ENCODE measurements at regions not wholly inside any gene's neighbourhood (a gene's known extent, or its start where the extent isn't known, plus 50 kb on each side); places are given as distances from the start of the nearest gene placed in this dataset.

- no CpG with 5 or more reads among the region's 1 CpG for WGBS (ENCODE audit: insufficient coverage)
- H3K4me1 ChIP-seq (ENCODE audit: control insufficient read depth, insufficient read depth, low read length) = no peaks in the 10 kb centered on the region
- H3K27ac ChIP-seq (ENCODE audit: low read depth, low read length) = no peak overlapping the region
- H3K9me3 ChIP-seq (ENCODE audit: control insufficient read depth, insufficient read depth, low read length) = no peaks in the 10 kb centered on the region
- no peaks in the 10 kb centered on the region for H3K27me3 ChIP-seq (ENCODE audit: control insufficient read depth, insufficient read depth, low read length)
- DNase-seq (ENCODE audit: low read depth in 4 of 6, low spot score in 6 of 6) = no peak
- H3K36me3 ChIP-seq (ENCODE audit: control insufficient read depth, insufficient read depth, low read length) = no peaks in the 10 kb centered on the region
- no peak overlapping the region for H3K4me3 ChIP-seq (ENCODE audit: low read depth, low read length)
Observed at GRCh38 chr13:72405441-72405840, 322.0 kb downstream of the MZT1 start.

DNA sequence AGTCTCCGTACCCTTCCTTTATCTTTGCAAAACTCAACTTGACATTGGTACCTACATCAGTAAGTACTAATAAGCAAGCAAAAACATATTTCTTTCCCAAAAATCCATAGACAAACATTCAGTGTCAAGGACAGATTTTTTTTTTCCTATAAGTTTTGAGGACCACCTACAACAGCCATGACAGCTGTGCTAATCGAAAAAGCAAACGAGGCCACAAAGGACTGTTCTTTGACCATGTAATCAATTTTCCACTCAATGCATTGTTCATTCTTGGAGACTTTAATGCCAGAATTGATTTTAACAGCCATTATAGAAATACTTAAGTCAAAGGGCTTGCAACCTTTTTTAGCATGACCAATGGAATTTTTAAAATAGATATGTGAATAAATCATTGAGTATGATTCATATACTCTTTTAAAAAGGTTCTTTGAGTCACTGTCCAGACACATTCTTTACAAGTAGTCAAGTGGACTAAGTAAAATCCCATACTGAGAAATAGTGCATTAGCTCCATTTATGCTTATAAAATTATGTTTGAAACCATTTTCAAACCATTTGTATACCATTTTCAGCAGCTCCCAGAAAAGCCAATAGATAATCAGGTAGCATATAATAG lies 323.9 kb downstream of the MZT1 start:
- H3K9me3 ChIP-seq (ENCODE audit: control insufficient read depth, insufficient read depth, low read length) = no peaks in the 10 kb centered on the region
- WGBS (ENCODE audit: insufficient coverage) = 50% methylated on average over 1 of the region's 3 CpGs
- H3K4me1 ChIP-seq (ENCODE audit: control insufficient read depth, insufficient read depth, low read length) = no peaks in the 10 kb centered on the region
- H3K27me3 ChIP-seq (ENCODE audit: control insufficient read depth, insufficient read depth, low read length) = no peaks in the 10 kb centered on the region
- H3K4me3 ChIP-seq (ENCODE audit: low read depth, low read length) = no peak overlapping the region
- no peaks in the 10 kb centered on the region for H3K36me3 ChIP-seq (ENCODE audit: control insufficient read depth, insufficient read depth, low read length)
- no peak for DNase-seq (ENCODE audit: low read depth in 4 of 6, low spot score in 6 of 6)
- no peak overlapping the region for H3K27ac ChIP-seq (ENCODE audit: low read depth, low read length)

- WGBS (ENCODE audit: insufficient coverage) = no CpG with 5 or more reads among the region's 3 CpGs
- no peak for DNase-seq (ENCODE audit: low read depth in 4 of 6, low spot score in 6 of 6)
- Histone ChIP-seq H3K4me1 (ENCODE audit: control insufficient read depth, insufficient read depth, low read length) (no peaks in the 10 kb centered on the region), H3K27ac (ENCODE audit: low read depth, low read length) (no peak overlapping the region), H3K4me3 (ENCODE audit: low read depth, low read length) (no peak overlapping the region), H3K9me3 (ENCODE audit: control insufficient read depth, insufficient read depth, low read length) (no peaks in the 10 kb centered on the region), H3K27me3 (ENCODE audit: control insufficient read depth, insufficient read depth, low read length) (no peaks in the 10 kb centered on the region), H3K36me3 (ENCODE audit: control insufficient read depth, insufficient read depth, low read length) (no peaks in the 10 kb centered on the region)
Observed at GRCh38 chr13:72400856-72401255, 326.6 kb downstream of the MZT1 start.

- DNase-seq (ENCODE audit: low read depth in 4 of 6, low spot score in 6 of 6) = no peak
- Histone ChIP-seq H3K4me3 (ENCODE audit: low read depth, low read length) (no peak overlapping the region), H3K36me3 (ENCODE audit: control insufficient read depth, insufficient read depth, low read length) (no peaks in the 10 kb centered on the region), H3K9me3 (ENCODE audit: control insufficient read depth, insufficient read depth, low read length) (no peaks in the 10 kb centered on the region), H3K27me3 (ENCODE audit: control insufficient read depth, insufficient read depth, low read length) (no peaks in the 10 kb centered on the region), H3K4me1 (ENCODE audit: control insufficient read depth, insufficient read depth, low read length) (no peaks in the 10 kb centered on the region), H3K27ac (ENCODE audit: low read depth, low read length) (no peak overlapping the region)
- WGBS (ENCODE audit: insufficient coverage) = no CpG with 5 or more reads among the region's 4 CpGs
Observed at GRCh38 chr13:72399351-72399750, 328.1 kb downstream of the MZT1 start.

DNA sequence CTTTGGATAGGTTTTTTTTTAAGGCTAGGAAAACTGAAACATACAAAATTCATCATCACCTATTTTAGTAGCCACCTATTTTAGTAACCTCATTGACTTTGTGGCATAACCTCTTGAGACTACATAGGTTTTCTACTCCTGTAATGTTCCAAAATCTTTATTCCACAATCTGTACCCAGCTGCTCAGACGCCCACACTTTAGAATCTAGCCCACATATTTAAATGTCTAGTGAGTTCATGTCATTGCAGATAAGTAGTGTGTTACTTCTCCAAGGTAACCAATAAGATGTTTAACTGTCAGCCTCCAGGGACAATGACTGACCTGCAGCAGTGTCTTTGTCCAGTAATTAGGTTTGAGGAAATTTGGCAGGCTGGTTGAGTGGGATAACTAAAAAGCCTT lies 330.2 kb downstream of the MZT1 start:
- no peak overlapping the region for H3K27ac ChIP-seq (ENCODE audit: low read depth, low read length)
- H3K4me1 ChIP-seq (ENCODE audit: control insufficient read depth, insufficient read depth, low read length) = no peaks in the 10 kb centered on the region
- H3K27me3 ChIP-seq (ENCODE audit: control insufficient read depth, insufficient read depth, low read length) = no peaks in the 10 kb centered on the region
- H3K9me3 ChIP-seq (ENCODE audit: control insufficient read depth, insufficient read depth, low read length) = no peaks in the 10 kb centered on the region
- no peak for DNase-seq (ENCODE audit: low read depth in 4 of 6, low spot score in 6 of 6)
- WGBS (ENCODE audit: insufficient coverage) = no CpG with 5 or more reads among the region's 1 CpG
- no peak overlapping the region for H3K4me3 ChIP-seq (ENCODE audit: low read depth, low read length)
- H3K36me3 ChIP-seq (ENCODE audit: control insufficient read depth, insufficient read depth, low read length) = no peaks in the 10 kb centered on the region

DNA sequence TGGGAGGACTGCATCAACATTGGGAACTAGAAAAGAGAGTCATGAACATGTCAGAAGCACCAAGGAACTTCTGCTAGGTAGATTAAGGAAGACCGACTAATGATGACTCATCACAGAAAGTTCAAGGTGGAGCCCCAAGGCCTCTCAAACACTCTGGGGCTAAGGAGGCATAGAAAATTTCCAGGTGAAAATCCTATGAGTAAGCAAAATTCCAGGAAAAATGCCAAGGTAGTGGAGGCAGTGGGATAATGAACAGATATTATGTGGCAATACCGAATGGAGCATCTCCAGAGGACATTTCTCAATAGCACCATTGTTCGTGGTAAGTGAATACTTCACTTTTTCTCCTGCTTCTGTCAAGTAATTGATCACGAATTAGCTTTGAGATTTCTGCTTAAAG lies 336.5 kb downstream of the MZT1 start:
- no peaks in the 10 kb centered on the region for H3K4me1 ChIP-seq (ENCODE audit: control insufficient read depth, insufficient read depth, low read length)
- no peaks in the 10 kb centered on the region for H3K9me3 ChIP-seq (ENCODE audit: control insufficient read depth, insufficient read depth, low read length)
- no peak overlapping the region for H3K27ac ChIP-seq (ENCODE audit: low read depth, low read length)
- H3K4me3 ChIP-seq (ENCODE audit: low read depth, low read length) = no peak overlapping the region
- DNase-seq (ENCODE audit: low read depth in 4 of 6, low spot score in 6 of 6) = no peak
- H3K27me3 ChIP-seq (ENCODE audit: control insufficient read depth, insufficient read depth, low read length) = no peaks in the 10 kb centered on the region
- no peaks in the 10 kb centered on the region for H3K36me3 ChIP-seq (ENCODE audit: control insufficient read depth, insufficient read depth, low read length)
- WGBS (ENCODE audit: insufficient coverage) = 70% methylated on average over 2 of the region's 4 CpGs

DNA sequence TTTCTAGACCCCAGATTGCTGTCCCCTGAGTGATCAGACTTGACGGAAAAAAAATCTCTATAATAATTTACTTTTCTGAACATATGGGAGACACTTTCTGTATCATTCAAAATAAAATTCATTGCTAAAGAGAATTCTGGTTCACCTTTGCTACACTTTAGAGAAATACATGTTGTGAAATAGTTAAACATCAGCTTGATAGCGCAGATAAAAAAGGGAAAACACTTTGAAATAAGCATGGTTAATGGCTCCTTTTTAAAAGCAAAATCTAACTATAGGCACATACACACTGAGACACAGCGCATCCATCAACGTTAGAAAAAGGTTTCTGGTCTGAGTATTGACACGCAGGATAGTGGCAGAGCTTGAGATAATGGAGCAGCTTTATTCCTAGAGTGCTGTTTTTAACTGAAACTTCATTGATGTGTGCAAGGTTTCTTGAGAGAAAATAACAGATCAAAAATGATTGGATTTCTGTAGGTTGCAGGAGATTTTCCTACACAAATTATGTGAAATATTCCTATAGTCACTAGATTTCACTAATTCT lies 341.2 kb downstream of the MZT1 start:
- WGBS (ENCODE audit: insufficient coverage) = no CpG with 5 or more reads among the region's 5 CpGs
- DNase-seq (ENCODE audit: low read depth in 4 of 6, low spot score in 6 of 6) = no peak
- no peaks in the 10 kb centered on the region for H3K4me1 ChIP-seq (ENCODE audit: control insufficient read depth, insufficient read depth, low read length)
- no peaks in the 10 kb centered on the region for H3K27me3 ChIP-seq (ENCODE audit: control insufficient read depth, insufficient read depth, low read length)
- no peak overlapping the region for H3K27ac ChIP-seq (ENCODE audit: low read depth, low read length)
- H3K4me3 ChIP-seq (ENCODE audit: low read depth, low read length) = no peak overlapping the region
- H3K9me3 ChIP-seq (ENCODE audit: control insufficient read depth, insufficient read depth, low read length) = no peaks in the 10 kb centered on the region
- no peaks in the 10 kb centered on the region for H3K36me3 ChIP-seq (ENCODE audit: control insufficient read depth, insufficient read depth, low read length)

DNA sequence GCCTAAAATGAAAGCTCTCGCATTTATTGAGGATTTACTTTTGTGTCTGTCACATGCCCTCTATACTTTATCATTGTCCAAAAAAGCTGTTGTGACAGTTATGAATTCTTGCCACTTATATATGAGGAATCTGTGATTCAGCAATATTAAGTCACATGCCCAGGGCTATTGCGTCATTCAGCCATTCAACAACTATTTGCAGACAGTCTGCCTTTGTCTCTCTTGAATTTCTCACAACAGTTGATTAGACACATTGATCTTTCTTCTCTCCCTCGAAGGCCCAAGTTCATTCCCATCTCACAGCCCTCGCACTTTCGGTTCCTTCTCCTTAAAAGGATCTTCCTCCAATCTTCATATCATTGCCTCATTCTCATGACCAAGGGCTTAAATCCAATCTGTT lies 342.6 kb downstream of the MZT1 start:
- H3K27me3 ChIP-seq (ENCODE audit: control insufficient read depth, insufficient read depth, low read length) = no peaks in the 10 kb centered on the region
- no peak overlapping the region for H3K27ac ChIP-seq (ENCODE audit: low read depth, low read length)
- no peak overlapping the region for H3K4me3 ChIP-seq (ENCODE audit: low read depth, low read length)
- no peaks in the 10 kb centered on the region for H3K4me1 ChIP-seq (ENCODE audit: control insufficient read depth, insufficient read depth, low read length)
- DNase-seq (ENCODE audit: low read depth in 4 of 6, low spot score in 6 of 6) = no peak
- H3K9me3 ChIP-seq (ENCODE audit: control insufficient read depth, insufficient read depth, low read length) = no peaks in the 10 kb centered on the region
- H3K36me3 ChIP-seq (ENCODE audit: control insufficient read depth, insufficient read depth, low read length) = no peaks in the 10 kb centered on the region
- 69% methylated on average over 4 of the region's 5 CpGs for WGBS (ENCODE audit: insufficient coverage)

GRCh38 chr13:72384186-72384823 lies 343.1 kb downstream of the MZT1 start:
- Histone ChIP-seq H3K36me3 (ENCODE audit: control insufficient read depth, insufficient read depth, low read length) (no peaks in the 10 kb centered on the region), H3K4me3 (ENCODE audit: low read depth, low read length) (no peak overlapping the region), H3K4me1 (ENCODE audit: control insufficient read depth, insufficient read depth, low read length) (no peaks in the 10 kb centered on the region), H3K9me3 (ENCODE audit: control insufficient read depth, insufficient read depth, low read length) (no peaks in the 10 kb centered on the region), H3K27ac (ENCODE audit: low read depth, low read length) (no peak overlapping the region), H3K27me3 (ENCODE audit: control insufficient read depth, insufficient read depth, low read length) (no peaks in the 10 kb centered on the region)
- 69% methylated on average over 4 of the region's 4 CpGs for WGBS (ENCODE audit: insufficient coverage)
- DNase-seq (ENCODE audit: low read depth in 4 of 6, low spot score in 6 of 6) = peak in 2 of 6 donors; percentile 9 to 41

DNA sequence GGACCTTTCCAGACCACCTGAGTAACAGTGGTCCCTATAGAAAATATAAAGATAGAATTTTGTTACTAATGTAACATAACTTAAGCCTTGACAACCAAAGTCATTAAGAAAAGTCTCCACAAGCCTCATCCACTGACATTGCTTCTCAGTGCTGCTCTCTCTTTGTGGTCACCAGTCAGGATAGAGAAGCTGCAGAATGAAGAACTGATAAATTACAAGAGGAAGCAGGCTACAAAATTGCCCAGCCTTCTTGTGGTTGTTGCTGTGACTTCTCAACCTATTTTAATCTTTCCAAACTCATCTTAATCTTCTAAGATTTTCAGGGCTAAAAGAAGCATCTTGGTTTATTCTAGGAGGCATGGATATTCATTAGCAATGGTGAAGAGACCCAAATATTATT lies 343.8 kb downstream of the MZT1 start:
- Histone ChIP-seq H3K4me3 (ENCODE audit: low read depth, low read length) (no peak overlapping the region), H3K9me3 (ENCODE audit: control insufficient read depth, insufficient read depth, low read length) (no peaks in the 10 kb centered on the region), H3K27ac (ENCODE audit: low read depth, low read length) (no peak overlapping the region), H3K4me1 (ENCODE audit: control insufficient read depth, insufficient read depth, low read length) (no peaks in the 10 kb centered on the region), H3K36me3 (ENCODE audit: control insufficient read depth, insufficient read depth, low read length) (no peaks in the 10 kb centered on the region), H3K27me3 (ENCODE audit: control insufficient read depth, insufficient read depth, low read length) (no peaks in the 10 kb centered on the region)
- no peak for DNase-seq (ENCODE audit: low read depth in 4 of 6, low spot score in 6 of 6)

All from spinal cord (tissue), 9 donors.